Heart right ventricle (tissue), 16 donors: ENCODE measurements at regions not wholly inside any gene's neighbourhood (a gene's known extent, or its start where the extent isn't known, plus 50 kb on each side); places are given as distances from the start of the nearest gene placed in this dataset.

Source experiments
- ATAC-seq, 8 donors: fragments of 200-7000 bp; cut with Tn5 transposase; one replicate each; pipeline ENCODE4 v1.9.1; 2020; ENCODE audit warnings: mild to moderate bottlenecking in 8 of 8, moderate library complexity in 8 of 8, moderate number of reproducible peaks in 1 of 8
- DNase-seq, 2 donors: peaks; one replicate each; pipeline ENCODE4 v3.0.0-alpha.2; 2020
- H3K27ac ChIP-seq, 10 donors: fragments of 200-600 bp; sonication (generic) in 2 of 10; one replicate each; pipeline versions ENCODE4 v1.5.0 to v1.8.0; 2020 to 2022; ENCODE audit warnings: mild to moderate bottlenecking in 3 of 10
- H3K27me3 ChIP-seq, 7 donors: fragments of 200-600 bp; one replicate each; pipeline ENCODE4 v1.8.0; 2021 to 2022; ENCODE audit warnings: mild to moderate bottlenecking in 2 of 7
- H3K36me3 ChIP-seq, 9 donors: fragments of 200-600 bp; sonication (generic) in 1 of 9; one replicate each; pipeline versions ENCODE4 v1.5.0 to v1.8.0; 2020 to 2022; ENCODE audit warnings: mild to moderate bottlenecking in 2 of 9
- H3K4me1 ChIP-seq, 9 donors: fragments of 200-600 bp; sonication (generic) in 1 of 9; one replicate each; pipeline versions ENCODE4 v1.5.0 to v1.8.0; 2020 to 2022; ENCODE audit warnings: mild to moderate bottlenecking in 4 of 9
- H3K4me3 ChIP-seq, 10 donors: fragments of 200-600 bp; sonication (generic) in 2 of 10; one replicate each; pipeline versions ENCODE4 v1.5.0 to v1.8.0; 2020 to 2022; ENCODE audit warnings: mild to moderate bottlenecking in 7 of 10, moderate library complexity in 2 of 10
- H3K9me3 ChIP-seq, 11 donors: fragments of 200-600 bp in 10 of 11; sonication (generic) in 2 of 11; one replicate each; pipeline versions ENCODE4 v1.5.0 to v1.8.0; 2013 to 2022; ENCODE audit warnings: mild to moderate bottlenecking in 2 of 11, control low read depth in 1 of 11, moderate library complexity in 1 of 11
- WGBS, 2 donors: extraction: QIAGEN DNeasy Blood & Tissue Kit; methylation state at CpG; one replicate each; pipeline ENCODE4 v1.1.7; 2013; ENCODE audit warnings: inconsistent platforms in 1 of 2; 5-methylcytosine and 5-hydroxymethylcytosine counted together
- intact Hi-C, 10 donors: fragments of 100-400 bp; cut with DNase I; formaldehyde crosslinking; loops; one replicate each; pipeline versions ENCODE4 v1.11.1 to v1.14.2; 2022
- TF ChIP-seq, protein P1 (sequence below), 9 donors: fragments of 200-600 bp; sonication (generic) in 2 of 9; IDR thresholded peaks; one replicate each; pipeline versions ENCODE4 v1.5.0 to v1.8.0; 2021 to 2022; ENCODE audit warnings: antibody characterized with exemption in 9 of 9, mild to moderate bottlenecking in 5 of 9, moderate library complexity in 1 of 9
- donor health status: Arrhythmogenic right ventricular cardiomyopathy.
- donor health status: ischemic (EF 13 %, LVEDD 7.1; RV severe dilation, severe dysfunction).
- donor health status: healthy with polysubstance abuse.
- donor health status: DM: no; HTN: yes; CAD: no.
- donor health status: DM: no; HTN: no; CAD: no.
- donor health status: ischemic (EF 25% LVEDD 6.9; RV normal size, moderate dysfunction).
- donor health status: ischemic (EF 25% LVEDD 5.7; RV mildly dilated, moderate dysfunction).
- donor health status: healthy.
- donor health status: DM: yes; HTN: yes; CAD: no.
- donor health status: Ischemic cardiomyopathy.
- donor health status: ischemic (EF 35%, LVEDD 5.7; RV mildly dilated, moderate dysfunction).
- donor health status: nonischemic (EF 11% LVEDD 7.7; RV severe dilation, severe dysfunction).
- donor health status: DM: yes; HTN: yes; CAD: no.
- donor health status: PGD.
- donor health status: ischemic (EF 29% LVEDD 5.4; RV normal size, mild dysfunction).
- donor health status: nonischemic (EF 23%, LVEDD 6.1; RV moderate dilation, normal function).

DNA sequence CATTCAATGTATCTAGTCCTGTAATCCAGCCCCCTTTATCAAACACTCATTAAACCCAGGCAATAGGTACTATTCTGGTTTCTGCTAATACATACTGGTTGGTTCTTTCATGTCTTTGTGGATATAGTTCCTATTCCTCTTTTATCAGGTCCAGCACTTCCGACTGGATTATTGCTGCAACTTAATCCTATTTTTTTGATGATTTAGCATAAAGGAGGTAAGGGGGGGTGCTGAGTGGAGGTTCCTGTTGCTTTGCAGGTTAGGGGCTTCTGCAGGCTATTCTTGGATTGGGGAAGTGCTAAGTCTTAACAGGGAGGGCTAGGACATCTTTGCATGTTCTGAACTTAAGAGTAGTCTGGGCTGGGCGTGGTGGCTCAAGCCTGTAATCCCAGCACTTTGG is 377.7 kb downstream of the FGF10 start:
- DNase-seq (no peak), ATAC-seq (no peak)
- 75 to 86% methylated on average over 2 of the region's 2 CpGs for WGBS, 2 donors
- TF ChIP-seq, protein P1, sequence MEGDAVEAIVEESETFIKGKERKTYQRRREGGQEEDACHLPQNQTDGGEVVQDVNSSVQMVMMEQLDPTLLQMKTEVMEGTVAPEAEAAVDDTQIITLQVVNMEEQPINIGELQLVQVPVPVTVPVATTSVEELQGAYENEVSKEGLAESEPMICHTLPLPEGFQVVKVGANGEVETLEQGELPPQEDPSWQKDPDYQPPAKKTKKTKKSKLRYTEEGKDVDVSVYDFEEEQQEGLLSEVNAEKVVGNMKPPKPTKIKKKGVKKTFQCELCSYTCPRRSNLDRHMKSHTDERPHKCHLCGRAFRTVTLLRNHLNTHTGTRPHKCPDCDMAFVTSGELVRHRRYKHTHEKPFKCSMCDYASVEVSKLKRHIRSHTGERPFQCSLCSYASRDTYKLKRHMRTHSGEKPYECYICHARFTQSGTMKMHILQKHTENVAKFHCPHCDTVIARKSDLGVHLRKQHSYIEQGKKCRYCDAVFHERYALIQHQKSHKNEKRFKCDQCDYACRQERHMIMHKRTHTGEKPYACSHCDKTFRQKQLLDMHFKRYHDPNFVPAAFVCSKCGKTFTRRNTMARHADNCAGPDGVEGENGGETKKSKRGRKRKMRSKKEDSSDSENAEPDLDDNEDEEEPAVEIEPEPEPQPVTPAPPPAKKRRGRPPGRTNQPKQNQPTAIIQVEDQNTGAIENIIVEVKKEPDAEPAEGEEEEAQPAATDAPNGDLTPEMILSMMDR (IDR thresholded peaks at IDR 0.05) = no peak
- no peak overlapping the region for H3K4me3 ChIP-seq
- intact Hi-C loops = no loop called here
- no peaks in the 10 kb centered on the region for H3K27me3 ChIP-seq
- H3K27ac ChIP-seq = no peak overlapping the region
- H3K4me1 ChIP-seq = no peaks in the 10 kb centered on the region
- H3K36me3 ChIP-seq = no peaks in the 10 kb centered on the region
- peaks cover 0 to 36% (median 0%) of the 10 kb centered on the region in 11 donors for H3K9me3 ChIP-seq

DNA sequence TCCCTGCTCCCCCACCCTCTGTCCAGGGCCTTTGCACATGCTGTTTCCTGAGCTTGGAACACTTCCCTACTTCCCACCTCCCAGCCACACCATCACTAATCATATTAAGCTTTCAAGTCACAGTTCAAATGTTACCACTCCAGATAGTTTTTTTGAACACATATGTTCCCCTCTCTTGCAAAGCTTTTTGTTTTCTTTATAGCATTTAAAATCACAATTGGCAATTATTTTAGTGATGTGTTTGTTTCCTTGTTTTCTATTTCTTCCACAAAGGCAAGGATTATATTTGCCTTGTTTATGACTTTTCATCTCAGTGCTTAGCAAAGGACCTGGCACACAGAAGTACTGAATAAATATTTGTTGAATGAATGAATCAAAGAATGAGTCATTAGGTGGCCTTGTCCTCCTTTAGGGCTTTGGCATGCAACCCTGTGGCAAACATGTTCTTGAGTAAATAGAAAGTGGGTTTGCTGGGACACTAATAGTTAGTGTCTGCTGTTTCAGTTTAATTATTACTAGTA is 386.8 kb downstream of the FGF10 start:
- no peaks in the 10 kb centered on the region for H3K9me3 ChIP-seq
- H3K27ac ChIP-seq = no peak overlapping the region
- no peak for ATAC-seq
- no peak for DNase-seq
- TF ChIP-seq, protein P1 (IDR thresholded peaks at IDR 0.05) = no peak
- no peak overlapping the region for H3K4me3 ChIP-seq
- intact Hi-C loops = no loop called here
- H3K36me3 ChIP-seq = no peaks in the 10 kb centered on the region
- no peaks in the 10 kb centered on the region for H3K4me1 ChIP-seq
- H3K27me3 ChIP-seq = no peaks in the 10 kb centered on the region

DNA sequence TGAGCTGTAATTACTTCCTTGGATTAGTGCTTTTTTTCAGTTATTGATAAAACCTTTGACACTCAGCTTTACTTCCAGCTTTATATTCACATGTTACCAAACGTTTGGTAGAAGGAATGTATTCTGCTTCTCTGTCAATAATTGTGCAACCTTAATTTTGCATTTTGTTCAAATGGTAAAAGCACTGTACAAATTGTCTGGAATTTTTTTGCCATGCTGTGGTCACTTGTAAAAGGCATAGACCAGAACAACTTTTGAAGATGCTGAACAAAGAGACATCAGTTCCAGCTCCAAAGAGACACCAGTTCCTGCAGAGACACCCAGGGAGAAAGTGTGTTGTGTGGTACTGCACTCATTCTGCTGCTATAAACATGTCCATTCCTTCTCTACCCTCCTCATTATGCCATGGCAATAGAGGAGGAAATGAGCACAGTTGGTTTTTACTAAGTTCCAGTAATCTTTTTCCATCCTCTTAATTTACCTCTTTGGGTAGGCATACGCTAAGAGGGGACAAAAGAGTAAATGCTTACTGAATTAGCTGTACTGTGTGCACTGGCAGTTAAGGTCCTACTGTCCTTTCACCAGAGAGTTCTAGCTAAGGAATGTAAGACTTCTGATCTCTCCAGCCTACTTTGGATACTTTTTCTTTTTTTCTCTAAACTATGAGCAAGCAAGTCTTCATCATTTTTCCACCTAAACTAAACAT is 387.4 kb downstream of the FGF10 start:
- no peaks in the 10 kb centered on the region for H3K36me3 ChIP-seq
- no peak overlapping the region for H3K4me3 ChIP-seq
- intact Hi-C loops = no loop called here
- 72 to 74% methylated on average over 2 of the region's 2 CpGs for WGBS, 2 donors
- TF ChIP-seq, protein P1 (IDR thresholded peaks at IDR 0.05) = no peak
- no peak overlapping the region for H3K27ac ChIP-seq
- DNase-seq (no peak), ATAC-seq (no peak)
- no peaks in the 10 kb centered on the region for H3K27me3 ChIP-seq
- H3K4me1 ChIP-seq = no peaks in the 10 kb centered on the region
- H3K9me3 ChIP-seq = no peaks in the 10 kb centered on the region

DNA sequence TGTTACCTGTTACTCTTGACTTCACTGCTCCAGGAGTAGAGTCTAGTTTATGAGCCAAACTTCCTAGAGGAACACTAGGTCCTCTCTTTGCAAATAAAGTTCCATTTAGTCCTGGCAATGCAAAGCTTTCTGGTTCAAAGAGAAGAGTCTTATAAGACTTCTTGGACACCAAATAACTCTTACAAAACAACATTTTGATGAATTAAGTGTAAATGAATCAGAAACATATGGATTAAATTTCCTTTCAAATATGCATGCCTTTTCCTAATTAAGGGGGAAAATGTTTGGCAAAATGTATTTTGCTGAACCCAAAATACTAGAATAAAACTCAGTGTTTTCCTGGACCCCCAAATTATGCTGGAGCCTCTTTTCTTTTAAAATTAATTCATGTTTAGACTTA is 388.0 kb downstream of the FGF10 start:
- no peaks in the 10 kb centered on the region for H3K4me1 ChIP-seq
- no peaks in the 10 kb centered on the region for H3K36me3 ChIP-seq
- no peak overlapping the region for H3K27ac ChIP-seq
- no peaks in the 10 kb centered on the region for H3K27me3 ChIP-seq
- ATAC-seq (no peak), DNase-seq (no peak)
- intact Hi-C loops = no loop called here
- no peaks in the 10 kb centered on the region for H3K9me3 ChIP-seq
- H3K4me3 ChIP-seq = no peak overlapping the region
- TF ChIP-seq, protein P1 (IDR thresholded peaks at IDR 0.05) = no peak
